Dermis microvascular lymphatic vessel endothelial cell (primary cell): ENCODE measurements at regions not wholly inside any gene's neighbourhood (a gene's known extent, or its start where the extent isn't known, plus 50 kb on each side); places are given as distances from the start of the nearest gene placed in this dataset.

ENCODE experiments used
- DNase-seq, 2 donors: peaks; one replicate each; pipeline versions ENCODE4 v3.0.0 to v3.0.0-alpha.2; 2010; ENCODE audit warnings: low read depth in 2 of 2

GRCh38 chr12:75908961-75909605 is 122.5 kb downstream of the PHLDA1 start:
- DNase-seq: peak; percentile 92 to 94

DNA sequence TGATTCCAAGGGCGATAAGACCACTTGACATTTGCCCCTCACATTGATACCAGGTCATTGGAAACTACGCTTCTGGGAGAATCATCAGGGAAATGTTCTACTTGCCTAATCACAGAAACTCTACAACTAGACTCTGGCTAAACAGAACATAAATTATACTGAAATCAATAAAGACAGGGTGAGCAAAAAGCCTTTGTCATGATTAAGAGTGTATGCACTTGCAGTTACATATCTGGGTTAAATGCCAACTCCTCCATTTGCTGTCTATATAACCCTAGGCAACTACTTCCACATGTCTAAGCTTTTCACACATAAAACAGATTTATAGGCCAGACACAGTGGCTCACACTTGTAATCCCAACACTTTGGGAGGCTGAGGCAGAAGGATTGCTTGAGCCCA is 125.7 kb downstream of the PHLDA1 start:
- no peak for DNase-seq

- peak; percentile 80 to 82 for DNase-seq
Measured at GRCh38 chr12:75900781-75901254, 130.8 kb downstream of the PHLDA1 start.

DNA sequence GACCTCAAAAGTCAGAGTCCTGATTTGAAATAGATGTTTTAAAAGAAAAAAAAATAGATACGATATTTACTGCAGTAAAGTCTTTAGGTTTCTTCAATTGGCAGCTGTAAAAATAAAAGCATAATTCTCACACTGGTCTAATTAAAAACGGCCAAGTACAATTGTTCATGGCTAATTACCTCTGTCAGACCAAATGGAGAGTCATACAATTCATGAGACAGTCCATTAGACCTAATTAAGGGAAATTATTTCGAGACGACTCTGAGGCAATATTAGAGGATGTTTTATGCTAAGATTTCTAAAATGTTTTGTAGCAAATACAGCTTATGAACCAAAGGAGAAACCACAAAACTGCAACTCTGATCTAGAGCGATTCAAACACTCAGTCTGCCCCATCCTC is 131.3 kb downstream of the PHLDA1 start:
- DNase-seq: no peak

DNA sequence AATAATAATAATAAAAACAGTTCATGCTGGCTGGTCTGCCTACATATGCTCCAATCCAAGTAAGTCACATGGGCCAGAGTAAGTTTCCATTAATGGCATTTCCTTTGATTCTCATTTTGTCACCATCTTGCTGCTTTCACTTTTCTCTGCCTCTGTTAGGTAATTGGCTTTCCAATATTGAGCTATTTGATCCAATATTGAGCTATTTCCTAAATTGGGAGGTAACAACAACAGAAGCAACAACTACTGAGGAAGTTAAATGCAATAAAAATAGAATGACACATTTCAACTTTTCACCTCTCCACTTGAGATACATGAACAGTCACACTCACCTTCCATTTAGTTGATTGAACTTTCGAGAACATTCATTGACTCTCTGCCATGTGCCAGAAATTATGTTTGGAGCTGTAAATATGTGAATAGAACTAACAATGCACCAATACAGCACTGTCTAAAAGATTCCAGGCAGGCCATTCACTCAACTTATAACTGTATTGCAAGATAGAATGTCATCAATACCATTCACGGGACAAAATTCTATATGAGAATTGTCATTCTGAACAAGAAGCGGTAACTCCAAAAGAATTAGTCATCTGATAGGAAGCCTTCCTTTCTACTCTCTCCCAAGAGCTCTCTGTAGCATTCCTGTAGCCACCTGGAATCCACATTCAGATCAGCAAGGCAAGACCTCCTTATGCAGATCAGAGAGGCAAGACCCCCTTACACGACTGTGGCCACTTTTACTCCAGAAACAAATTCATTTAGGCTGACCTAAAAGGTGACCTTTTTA is 136.4 kb downstream of the PHLDA1 start:
- no peak for DNase-seq

DNA sequence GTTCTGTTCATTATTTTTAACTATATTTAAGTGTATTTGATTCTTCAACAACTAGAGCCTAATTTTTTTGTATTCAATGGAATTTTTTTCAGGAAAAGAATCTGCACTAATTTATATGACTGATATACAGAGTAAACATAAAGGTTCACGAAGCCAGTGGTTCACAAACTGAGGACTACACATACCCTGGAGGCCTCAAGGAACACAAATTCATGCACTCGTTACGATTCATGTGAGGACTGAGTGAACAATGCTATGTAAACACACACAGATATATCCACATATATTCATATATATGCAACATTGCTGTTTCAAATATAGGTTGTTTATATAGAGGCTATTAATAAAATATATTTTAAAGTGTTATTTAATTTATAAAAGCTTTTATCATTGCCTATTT is 137.8 kb downstream of the PHLDA1 start:
- DNase-seq: no peak

DNA sequence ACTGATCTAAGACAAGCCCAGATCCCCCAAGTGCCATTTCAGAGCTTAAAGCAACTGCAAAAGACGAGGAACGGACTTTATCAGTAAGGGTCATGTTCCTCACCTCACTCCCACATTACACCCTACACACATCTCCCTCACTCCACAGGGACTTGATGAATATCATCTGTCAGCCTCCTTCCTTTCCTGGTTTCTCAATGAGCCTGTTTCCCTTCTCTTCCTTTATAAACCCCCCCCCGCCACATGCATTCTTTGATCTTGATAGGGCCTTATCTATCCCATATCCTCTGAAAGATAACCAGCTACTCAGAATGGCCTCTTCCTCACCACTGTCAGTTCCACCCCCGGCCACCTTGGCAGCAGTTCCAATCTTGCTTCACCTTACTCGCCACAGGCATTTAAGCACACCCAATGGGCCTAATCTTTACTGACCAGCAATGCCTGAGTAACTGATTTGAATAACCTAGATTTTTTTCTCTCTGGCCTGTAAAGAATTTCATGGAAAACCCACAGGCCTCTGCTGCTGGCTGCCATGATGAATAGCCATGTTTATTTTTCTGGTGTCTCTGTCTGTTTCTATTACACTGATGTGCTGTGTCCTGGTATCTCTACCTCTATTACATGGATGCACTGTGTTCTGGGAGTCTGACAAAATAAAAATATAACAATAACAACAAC is 138.7 kb downstream of the PHLDA1 start:
- DNase-seq: no peak

GRCh38 chr12:75891072-75891471 is 140.5 kb downstream of the PHLDA1 start:
- no peak for DNase-seq

DNA sequence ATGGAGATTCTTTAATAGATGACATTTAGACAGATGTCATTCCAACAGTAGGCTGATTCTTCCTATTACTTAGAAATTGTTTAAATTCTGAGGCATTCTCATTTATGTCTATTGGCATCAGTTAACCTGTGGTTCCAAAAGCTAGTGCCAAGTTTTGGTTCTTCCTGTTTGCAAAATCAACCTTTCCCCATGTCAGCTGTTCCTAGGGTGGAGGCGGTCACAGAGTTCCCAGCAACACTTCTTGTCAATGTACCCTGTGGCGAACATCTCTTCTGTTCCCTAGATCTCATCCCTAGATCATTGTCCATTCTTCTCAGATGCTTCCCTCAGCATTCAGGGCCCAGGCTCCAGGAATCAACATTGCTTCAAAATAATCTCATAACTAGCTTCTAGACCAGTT is 140.9 kb downstream of the PHLDA1 start:
- peak in 1 of 2 donors; percentile 52 for DNase-seq

- DNase-seq: no peak
Measured at GRCh38 chr12:75890141-75890540, 141.4 kb downstream of the PHLDA1 start.

GRCh38 chr12:75888874-75889613 is 142.5 kb downstream of the PHLDA1 start:
- DNase-seq: no peak

GRCh38 chr12:75888399-75888798 is 143.2 kb downstream of the PHLDA1 start:
- DNase-seq: no peak

- DNase-seq: no peak
Measured at GRCh38 chr12:75887979-75888378, 143.6 kb downstream of the PHLDA1 start.

DNA sequence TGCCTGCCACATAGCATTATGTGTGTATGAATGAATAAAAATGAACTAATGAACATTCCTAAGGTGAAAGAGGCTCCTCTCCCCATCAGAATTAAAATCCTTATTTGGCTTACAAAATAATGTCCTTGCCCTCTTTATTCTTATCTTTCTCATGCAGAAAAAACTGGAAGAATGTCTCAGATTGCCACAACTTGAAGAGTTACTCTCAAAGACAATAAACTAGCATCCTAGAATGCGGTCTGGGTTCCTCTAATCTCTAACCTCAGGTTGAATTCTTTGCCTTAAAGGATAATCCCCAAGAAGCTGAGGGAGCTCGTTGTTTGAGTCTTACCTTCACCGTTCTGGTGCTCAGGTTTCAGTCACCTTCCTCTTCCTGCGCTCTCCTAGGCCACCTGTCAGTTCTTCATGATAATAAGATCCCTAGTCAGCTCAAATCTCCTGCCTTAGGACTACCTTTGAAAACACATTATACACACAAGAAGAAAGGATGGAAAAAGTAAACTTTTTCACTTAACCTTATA is 147.1 kb downstream of the PHLDA1 start:
- no peak for DNase-seq

- DNase-seq: peak in 1 of 2 donors; percentile 3
Measured at GRCh38 chr12:75883241-75883640, 148.3 kb downstream of the PHLDA1 start.

GRCh38 chr12:75882421-75882820 is 149.2 kb downstream of the PHLDA1 start:
- DNase-seq: no peak

DNA sequence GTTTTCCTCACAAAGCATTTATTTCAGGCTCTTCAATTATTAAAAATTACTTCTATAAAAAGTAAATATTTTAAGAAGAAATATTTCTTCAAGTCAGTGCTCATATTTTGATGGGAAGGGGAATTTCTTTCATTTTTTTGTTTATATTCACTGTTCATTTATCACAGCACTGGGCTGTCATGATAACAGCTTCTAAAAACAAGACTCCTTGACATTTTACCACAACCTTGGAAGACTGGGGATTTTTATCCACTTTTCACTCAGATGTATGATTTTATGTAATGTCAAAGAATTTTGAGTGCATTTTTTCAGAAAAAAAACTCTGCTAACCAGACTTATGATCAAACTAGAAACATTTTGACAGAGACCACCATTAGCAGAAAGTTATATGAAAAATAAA is 149.7 kb downstream of the PHLDA1 start:
- no peak for DNase-seq

DNA sequence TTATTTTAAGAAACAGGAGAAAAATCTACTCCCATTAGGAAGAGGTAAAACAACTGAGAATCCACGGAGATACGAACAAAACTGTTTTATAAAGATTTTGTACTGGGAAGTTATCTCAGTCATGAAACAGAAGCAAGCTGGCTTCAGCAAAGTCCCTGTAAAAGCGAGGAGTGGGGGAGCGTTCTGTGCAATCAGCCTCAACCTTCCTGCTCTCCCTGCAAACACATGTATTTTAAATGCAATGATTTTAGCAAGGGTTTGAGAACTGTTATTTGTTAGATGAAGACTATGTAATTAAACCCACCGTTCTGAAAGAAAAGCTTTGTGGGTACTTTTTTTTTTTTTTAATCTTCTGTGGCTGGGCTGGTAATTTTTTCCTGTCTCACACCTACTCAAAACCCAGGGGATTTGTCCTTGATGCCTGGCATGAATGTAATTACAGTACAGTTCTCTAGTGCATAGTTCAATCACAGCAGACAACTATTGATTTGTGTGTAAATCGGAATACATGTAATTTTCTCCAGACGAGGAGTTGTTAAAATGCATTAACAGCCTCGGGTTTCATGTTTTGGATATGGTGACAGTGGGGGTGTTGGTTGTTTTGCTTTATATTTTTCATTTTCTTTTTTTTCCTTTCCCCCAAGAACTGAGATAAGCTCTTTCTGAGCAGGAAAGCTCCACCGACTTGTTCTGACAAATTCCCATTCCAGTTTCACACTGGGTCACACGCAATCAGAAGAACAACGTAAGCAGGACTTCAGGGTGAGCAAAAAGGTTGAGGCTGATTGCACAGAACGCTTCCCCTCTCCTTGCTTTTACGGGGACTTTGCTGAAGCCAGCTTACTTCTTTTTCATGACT is 153.6 kb downstream of the PHLDA1 start:
- peak in 1 of 2 donors; percentile 36 for DNase-seq

DNA sequence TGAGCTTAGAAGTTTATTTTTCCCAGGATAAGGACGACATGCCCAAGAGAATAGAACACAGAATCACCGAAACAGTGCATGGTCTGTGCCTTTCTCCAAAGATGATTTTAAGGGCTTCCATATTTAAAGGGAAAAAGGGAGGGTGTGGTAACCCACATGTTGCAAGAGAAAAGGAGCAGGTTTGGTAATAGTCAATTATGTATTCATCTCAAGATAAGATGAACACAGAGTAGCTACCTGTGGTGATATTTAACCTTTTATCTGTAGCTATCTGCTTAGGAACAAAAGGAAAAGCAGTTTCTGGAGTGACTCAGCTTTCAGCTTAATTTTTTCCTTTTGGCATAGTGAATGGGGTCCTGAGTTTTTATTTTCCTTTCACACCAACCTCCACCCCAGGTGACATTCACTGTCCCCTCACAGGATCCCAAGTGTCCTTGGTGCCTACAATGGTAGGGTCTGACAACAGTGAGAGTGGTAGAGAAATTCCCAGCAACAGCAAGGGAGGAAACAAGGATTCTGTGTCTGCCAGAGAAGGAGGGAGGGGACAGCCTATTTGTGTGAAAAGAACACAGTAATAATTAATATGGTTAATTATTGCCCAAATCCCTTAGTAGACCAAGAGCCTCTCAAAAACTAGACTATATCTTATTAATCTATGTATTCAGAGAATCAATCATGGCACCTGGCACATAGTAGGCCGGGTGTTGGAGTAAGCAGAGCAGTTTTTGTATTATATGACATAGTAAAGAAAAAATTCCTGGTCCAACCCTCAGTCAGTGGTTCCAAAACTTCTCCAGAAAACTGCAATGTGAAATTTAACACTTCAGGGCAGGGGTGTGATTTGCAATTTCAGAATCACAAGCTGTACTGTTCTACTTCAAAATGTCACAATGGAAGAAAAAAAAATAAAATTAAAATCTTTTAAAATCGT is 154.5 kb downstream of the PHLDA1 start:
- no peak for DNase-seq
